Thoracic aorta (tissue), 2 donors: ENCODE measurements at regions not wholly inside any gene's neighbourhood (a gene's known extent, or its start where the extent isn't known, plus 50 kb on each side); places are given as distances from the start of the nearest gene placed in this dataset.

Experiments
- ATAC-seq: fragments of 150-250 bp; one replicate; pipeline ENCODE4 v1.8.0; 2017; ENCODE audit warnings: low read depth; ENCODE audit not compliant: insufficient number of reproducible peaks, low FRiP score
- DNase-seq: peaks from one replicate; pipeline ENCODE4 v3.0.0-alpha.2; 2020; ENCODE audit warnings: low spot score
- H3K27ac ChIP-seq, 2 donors: fragments of 200-600 bp; sonication (generic); 1 replicate in 1 of 2; 2 replicates in 1 of 2; pipeline ENCODE4 v1.5.1; 2016; ENCODE audit warnings: mild to moderate bottlenecking in 2 of 2, moderate library complexity in 2 of 2
- H3K27me3 ChIP-seq: fragments of 200-600 bp; sonication (generic); replicated peaks from 2 replicates; pipeline ENCODE4 v1.6.0; 2016; ENCODE audit warnings: mild to moderate bottlenecking; ENCODE audit not compliant: insufficient read depth
- H3K36me3 ChIP-seq: fragments of 200-600 bp; sonication (generic); one replicate; pipeline ENCODE4 v1.5.1; 2016
- H3K4me1 ChIP-seq, 2 donors: fragments of 200-600 bp; sonication (generic); 1 replicate in 1 of 2; 2 replicates in 1 of 2; pipeline versions ENCODE4 v1.5.1 to v1.6.0; 2016; ENCODE audit warnings: low read depth in 2 of 2, mild to moderate bottlenecking in 1 of 2; ENCODE audit not compliant: control insufficient read depth in 1 of 2
- H3K4me3 ChIP-seq: fragments of 200-600 bp; sonication (generic); 2 replicates; pipeline ENCODE4 v1.5.1; 2016; ENCODE audit warnings: mild to moderate bottlenecking
- H3K9me3 ChIP-seq: fragments of 200-600 bp; sonication (generic); 2 replicates; pipeline ENCODE4 v1.5.1; 2016
- TF ChIP-seq, protein P1 (sequence below): fragments of 200-600 bp; sonication (generic); IDR thresholded peaks from one replicate; pipeline ENCODE4 v1.5.1; 2019; ENCODE audit warnings: antibody characterized with exemption

DNA sequence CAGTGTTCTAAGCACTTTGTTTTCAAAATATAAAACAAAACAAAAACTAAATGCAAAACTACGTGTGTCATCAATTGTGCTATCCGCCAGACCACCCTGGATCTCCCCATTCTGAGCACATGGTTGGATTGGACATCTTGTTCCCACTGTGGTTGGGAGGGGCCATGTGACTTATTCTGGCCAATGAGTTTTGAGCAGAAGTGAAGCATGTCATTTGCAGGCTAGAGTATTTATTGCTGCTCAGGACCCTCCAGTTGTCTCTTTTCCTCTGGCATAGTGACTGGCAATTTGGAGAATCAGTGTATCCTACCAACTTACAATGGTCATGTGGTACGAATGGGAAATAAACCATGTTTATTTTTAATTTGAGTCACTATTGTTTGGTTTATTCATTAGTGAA, 70.2 kb upstream of the ST8SIA2 start:
- H3K27ac ChIP-seq: no peak overlapping the region
- no peak for ATAC-seq
- no peaks in the 10 kb centered on the region for H3K4me1 ChIP-seq
- H3K36me3 ChIP-seq: no peaks in the 10 kb centered on the region
- H3K4me3 ChIP-seq: no peak overlapping the region
- no peaks in the 10 kb centered on the region for H3K9me3 ChIP-seq
- H3K27me3 ChIP-seq: no peaks in the 10 kb centered on the region
- DNase-seq: no peak
- TF ChIP-seq, protein P1, sequence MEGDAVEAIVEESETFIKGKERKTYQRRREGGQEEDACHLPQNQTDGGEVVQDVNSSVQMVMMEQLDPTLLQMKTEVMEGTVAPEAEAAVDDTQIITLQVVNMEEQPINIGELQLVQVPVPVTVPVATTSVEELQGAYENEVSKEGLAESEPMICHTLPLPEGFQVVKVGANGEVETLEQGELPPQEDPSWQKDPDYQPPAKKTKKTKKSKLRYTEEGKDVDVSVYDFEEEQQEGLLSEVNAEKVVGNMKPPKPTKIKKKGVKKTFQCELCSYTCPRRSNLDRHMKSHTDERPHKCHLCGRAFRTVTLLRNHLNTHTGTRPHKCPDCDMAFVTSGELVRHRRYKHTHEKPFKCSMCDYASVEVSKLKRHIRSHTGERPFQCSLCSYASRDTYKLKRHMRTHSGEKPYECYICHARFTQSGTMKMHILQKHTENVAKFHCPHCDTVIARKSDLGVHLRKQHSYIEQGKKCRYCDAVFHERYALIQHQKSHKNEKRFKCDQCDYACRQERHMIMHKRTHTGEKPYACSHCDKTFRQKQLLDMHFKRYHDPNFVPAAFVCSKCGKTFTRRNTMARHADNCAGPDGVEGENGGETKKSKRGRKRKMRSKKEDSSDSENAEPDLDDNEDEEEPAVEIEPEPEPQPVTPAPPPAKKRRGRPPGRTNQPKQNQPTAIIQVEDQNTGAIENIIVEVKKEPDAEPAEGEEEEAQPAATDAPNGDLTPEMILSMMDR: no peak

DNA sequence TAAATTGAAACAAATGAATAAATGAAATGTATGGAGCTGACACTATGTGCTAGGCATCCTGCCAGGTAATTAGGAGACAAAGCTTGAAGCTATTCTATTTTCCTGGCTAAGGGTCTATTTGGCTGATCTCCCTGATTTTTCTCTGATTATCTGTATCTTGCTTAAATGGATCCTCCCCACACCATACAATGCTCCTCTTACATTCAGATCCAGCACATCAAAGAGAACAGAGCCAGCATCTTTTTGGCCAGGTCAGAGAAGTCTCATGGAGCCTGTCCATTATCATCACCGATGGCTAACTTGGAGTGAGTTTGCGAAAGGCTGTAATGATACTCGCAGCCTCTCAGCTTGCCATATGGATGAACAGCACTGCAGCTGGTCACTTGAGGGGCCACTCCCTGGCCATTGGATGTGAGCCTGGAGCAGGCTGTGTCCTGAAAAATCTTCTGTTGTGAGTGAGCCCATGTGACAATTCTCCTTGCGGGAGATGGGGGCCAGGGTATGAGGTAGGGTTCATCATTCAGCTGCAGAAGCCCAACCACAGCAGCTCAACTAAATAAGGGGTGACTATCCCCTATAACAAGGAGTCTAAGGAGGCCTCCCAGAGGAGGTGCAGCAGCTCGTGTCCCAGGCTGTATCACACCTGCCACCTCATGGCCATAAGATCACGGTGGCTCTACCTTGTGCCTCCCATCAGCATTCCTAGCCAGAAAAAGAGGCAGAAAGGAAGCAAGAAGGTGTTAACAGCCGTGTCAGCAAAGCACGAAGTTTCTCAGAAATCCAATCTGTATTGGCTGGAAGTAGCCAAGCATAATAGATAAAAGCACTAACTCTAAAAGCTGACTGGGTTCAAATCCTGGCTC, 69.3 kb upstream of the ST8SIA2 start:
- Histone ChIP-seq H3K4me3 (no peak overlapping the region), H3K9me3 (no peaks in the 10 kb centered on the region), H3K27me3 (no peaks in the 10 kb centered on the region), H3K36me3 (no peaks in the 10 kb centered on the region), H3K4me1 (no peaks in the 10 kb centered on the region), H3K27ac (no peak overlapping the region)
- ATAC-seq (no peak), DNase-seq (no peak)
- TF ChIP-seq, protein P1: no peak

- Histone ChIP-seq H3K4me3 (no peak overlapping the region), H3K4me1 (no peaks in the 10 kb centered on the region), H3K9me3 (no peaks in the 10 kb centered on the region), H3K27ac (no peak overlapping the region), H3K36me3 (no peaks in the 10 kb centered on the region), H3K27me3 (no peaks in the 10 kb centered on the region)
- ATAC-seq (no peak), DNase-seq (no peak)
- TF ChIP-seq, protein P1: no peak
These were observed 67.4 kb upstream of the ST8SIA2 start for GRCh38 chr15:92326236-92326635.

GRCh38 chr15:92327033-92327432, 66.6 kb upstream of the ST8SIA2 start:
- no peaks in the 10 kb centered on the region for H3K27me3 ChIP-seq

GRCh38 chr15:92328207-92328606, 65.5 kb upstream of the ST8SIA2 start:
- Histone ChIP-seq H3K27ac (no peak overlapping the region), H3K4me1 (no peaks in the 10 kb centered on the region), H3K9me3 (no peaks in the 10 kb centered on the region), H3K4me3 (no peak overlapping the region), H3K36me3 (no peaks in the 10 kb centered on the region), H3K27me3 (no peaks in the 10 kb centered on the region)
- ATAC-seq (no peak), DNase-seq (no peak)
- TF ChIP-seq, protein P1: no peak

More at GRCh38 chr15:92327033-92327432, 66.6 kb upstream of the ST8SIA2 start:
- TF ChIP-seq, protein P1: no peak
- no peak for ATAC-seq
- Histone ChIP-seq H3K4me3 (no peak overlapping the region), H3K9me3 (no peaks in the 10 kb centered on the region), H3K4me1 (no peaks in the 10 kb centered on the region), H3K36me3 (no peaks in the 10 kb centered on the region), H3K27ac (no peak overlapping the region)
- no peak for DNase-seq
